Activated CD8-positive, alpha-beta memory T cell treated with anti-CD3 and anti-CD28 coated beads, Interleukin-2, amount 10 ng/mL, durations not matched to agents 7 days and 5 days (primary cell): ENCODE measurements at regions not wholly inside any gene's neighbourhood (a gene's known extent, or its start where the extent isn't known, plus 50 kb on each side); places are given as distances from the start of the nearest gene placed in this dataset.

ENCODE experiments used
- ATAC-seq: fragments of 150-1000 bp; cut with Tn5 transposase; one replicate; pipeline ENCODE4 v1.10.0; 2021; ENCODE audit warnings: moderate library complexity
- CTCF ChIA-PET: fragments of 350-600 bp; sonication (Branson Sonifier 250); formaldehyde crosslinking; loops from one replicate; lab custom pipeline; 2021; ENCODE audit warnings: antibody characterized with exemption; lab: Charles Lee
- DNase-seq: peaks from one replicate; pipeline ENCODE4 v3.0.0-alpha.2; 2020
- H3K27ac Mint-ChIP-seq: one replicate; pipeline ENCODE4 v1.8.0; 2021; ENCODE audit warnings: mild to moderate bottlenecking, mixed read lengths
- H3K27me3 Mint-ChIP-seq: one replicate; pipeline ENCODE4 v1.8.0; 2021; ENCODE audit warnings: mixed read lengths
- H3K36me3 Mint-ChIP-seq: one replicate; pipeline ENCODE4 v1.8.0; 2021; ENCODE audit warnings: mild to moderate bottlenecking, mixed read lengths
- H3K4me1 Mint-ChIP-seq: one replicate; pipeline ENCODE4 v1.8.0; 2021; ENCODE audit warnings: mixed read lengths
- H3K4me3 Mint-ChIP-seq: one replicate; pipeline ENCODE4 v1.8.0; 2021; ENCODE audit warnings: mild to moderate bottlenecking, moderate library complexity, mixed read lengths
- H3K9me3 Mint-ChIP-seq: one replicate; pipeline ENCODE4 v1.8.0; 2022; ENCODE audit warnings: low read depth, mixed read lengths

DNA sequence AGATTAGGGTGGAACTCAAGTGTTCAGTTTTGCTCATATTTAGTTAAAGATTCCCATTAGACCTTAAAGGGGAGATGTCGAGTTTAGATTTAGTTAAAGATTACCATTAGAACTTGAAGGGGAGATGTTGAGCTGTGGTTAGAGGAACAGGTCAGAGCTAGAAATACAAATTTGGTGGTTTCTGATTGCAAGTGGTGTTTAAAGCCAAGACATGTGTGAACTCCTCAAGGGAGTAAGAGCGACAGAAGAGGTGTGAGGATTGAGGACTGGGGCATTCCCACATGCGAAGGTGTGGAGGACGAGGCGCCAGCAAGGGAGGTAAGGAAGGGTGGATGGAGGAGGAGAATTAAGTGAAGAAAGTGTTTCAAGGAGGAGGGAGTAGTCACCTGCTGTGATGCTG, 168.6 kb downstream of the IER5 start:
- DNase-seq (no peak), ATAC-seq (no peak)
- Mint-ChIP-seq H3K27ac (no peak overlapping the region), H3K4me3 (no peak overlapping the region), H3K36me3 (no peaks in the 10 kb centered on the region), H3K9me3 (peaks cover 2% of the 10 kb centered on the region), H3K27me3 (peaks cover 13% of the 10 kb centered on the region), H3K4me1 (no peaks in the 10 kb centered on the region)
- CTCF ChIA-PET, result no interaction called here

- Mint-ChIP-seq H3K27ac (no peak overlapping the region), H3K36me3 (no peaks in the 10 kb centered on the region), H3K4me1 (no peaks in the 10 kb centered on the region), H3K4me3 (no peak overlapping the region), H3K27me3 (peaks cover 10% of the 10 kb centered on the region), H3K9me3 (no peaks in the 10 kb centered on the region)
- DNase-seq (no peak), ATAC-seq (no peak)
- CTCF ChIA-PET, result no interaction called here
Observed at GRCh38 chr1:181259026-181259745, 170.7 kb downstream of the IER5 start.

DNA sequence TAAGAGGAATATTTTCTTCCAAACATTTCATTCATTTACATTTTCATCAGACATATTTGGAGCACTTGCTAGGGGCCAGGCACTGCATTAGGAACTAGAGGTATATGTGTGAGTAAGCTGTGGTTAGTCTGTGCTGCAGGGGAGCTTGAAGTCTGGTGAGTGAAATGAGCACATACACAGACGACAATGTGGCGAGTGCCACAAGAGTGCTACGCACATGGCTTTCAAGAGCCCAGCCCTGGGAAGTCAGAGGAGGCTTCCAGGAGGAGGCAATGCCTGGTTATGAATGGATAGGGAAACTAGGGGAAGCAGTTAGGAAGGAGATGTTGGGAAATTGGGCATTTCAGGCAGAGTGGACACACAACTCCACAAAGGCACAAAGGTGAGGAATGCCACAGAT, 171.8 kb downstream of the IER5 start:
- H3K4me1 Mint-ChIP-seq, result no peaks in the 10 kb centered on the region

DNA sequence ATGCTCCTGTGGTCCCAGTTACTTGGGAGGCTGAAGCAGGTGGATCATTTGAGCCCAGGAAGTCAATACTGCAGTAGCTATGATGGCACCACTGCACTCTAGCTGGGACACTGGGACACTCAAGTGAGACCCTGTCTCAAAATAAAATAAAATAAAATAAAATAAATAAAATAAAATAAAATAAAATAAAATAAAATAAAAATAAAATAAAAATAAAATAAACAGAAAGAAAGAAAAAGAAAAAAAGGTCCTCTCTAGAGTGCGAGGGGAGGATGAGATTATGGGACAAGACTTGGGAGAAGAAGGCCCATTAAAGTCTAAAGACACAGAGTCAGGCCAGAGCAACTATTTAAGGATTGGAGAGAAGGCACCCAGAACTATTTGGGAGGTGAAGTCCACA, 172.5 kb downstream of the IER5 start:
- Mint-ChIP-seq H3K4me3 (no peak overlapping the region), H3K36me3 (no peaks in the 10 kb centered on the region), H3K27ac (no peak overlapping the region), H3K27me3 (peaks cover 13% of the 10 kb centered on the region), H3K9me3 (no peaks in the 10 kb centered on the region), H3K4me1 (no peaks in the 10 kb centered on the region)
- ATAC-seq, result no peak
- DNase-seq, result no peak
- CTCF ChIA-PET, result no interaction called here

More for the DNA sequence above, 171.8 kb downstream of the IER5 start:
- no peak for DNase-seq
- CTCF ChIA-PET, result no interaction called here
- Mint-ChIP-seq H3K27me3 (peaks cover 13% of the 10 kb centered on the region), H3K9me3 (no peaks in the 10 kb centered on the region), H3K4me3 (no peak overlapping the region), H3K27ac (no peak overlapping the region), H3K36me3 (no peaks in the 10 kb centered on the region)
- no peak for ATAC-seq

DNA sequence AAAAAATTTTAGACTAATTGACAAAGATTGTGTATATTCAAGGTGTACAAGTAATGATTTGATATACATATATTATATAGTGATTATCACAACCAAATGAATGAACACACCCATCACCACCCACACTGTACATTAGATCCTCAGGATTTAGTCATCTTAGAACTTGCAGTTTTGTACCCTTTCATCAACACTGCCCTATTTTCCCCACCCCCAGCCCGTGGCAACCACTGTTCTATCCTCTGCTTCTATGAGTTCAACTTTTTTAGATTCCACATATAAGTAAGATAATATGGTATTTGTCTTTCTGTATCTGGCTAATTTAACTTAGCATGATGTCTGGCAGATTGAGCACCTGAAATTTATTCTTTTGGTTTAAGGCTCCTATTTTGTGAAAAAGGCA, 173.6 kb downstream of the IER5 start:
- Mint-ChIP-seq H3K36me3 (no peaks in the 10 kb centered on the region), H3K27ac (no peak overlapping the region), H3K27me3 (peaks cover 4% of the 10 kb centered on the region), H3K4me1 (no peaks in the 10 kb centered on the region), H3K4me3 (no peak overlapping the region), H3K9me3 (no peaks in the 10 kb centered on the region)
- ATAC-seq, result no peak
- DNase-seq, result no peak
- CTCF ChIA-PET, result no interaction called here

DNA sequence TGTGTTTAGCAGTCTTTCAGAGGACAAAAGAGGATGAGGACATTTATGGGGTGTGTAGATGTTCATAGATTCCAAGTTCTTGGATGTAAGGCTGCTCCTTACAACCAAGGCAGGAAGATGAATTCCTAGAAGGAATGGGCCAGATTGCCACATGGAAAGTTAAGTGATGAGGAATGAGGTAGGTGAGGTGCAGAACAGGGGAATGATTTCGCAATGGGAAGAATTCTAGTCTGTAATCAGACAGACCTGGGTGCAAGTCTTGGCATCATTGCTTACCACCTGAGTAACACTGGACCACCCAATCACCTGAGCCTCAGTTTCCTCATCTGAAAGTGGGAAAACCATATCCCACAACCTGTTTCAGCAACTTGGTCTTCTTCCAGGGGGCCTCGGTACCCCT, 174.9 kb downstream of the IER5 start:
- Mint-ChIP-seq H3K27ac (no peak overlapping the region), H3K4me3 (no peak overlapping the region), H3K4me1 (no peaks in the 10 kb centered on the region), H3K27me3 (peaks cover 3% of the 10 kb centered on the region), H3K9me3 (no peaks in the 10 kb centered on the region), H3K36me3 (no peaks in the 10 kb centered on the region)
- DNase-seq (no peak), ATAC-seq (no peak)
- CTCF ChIA-PET, result no interaction called here

DNA sequence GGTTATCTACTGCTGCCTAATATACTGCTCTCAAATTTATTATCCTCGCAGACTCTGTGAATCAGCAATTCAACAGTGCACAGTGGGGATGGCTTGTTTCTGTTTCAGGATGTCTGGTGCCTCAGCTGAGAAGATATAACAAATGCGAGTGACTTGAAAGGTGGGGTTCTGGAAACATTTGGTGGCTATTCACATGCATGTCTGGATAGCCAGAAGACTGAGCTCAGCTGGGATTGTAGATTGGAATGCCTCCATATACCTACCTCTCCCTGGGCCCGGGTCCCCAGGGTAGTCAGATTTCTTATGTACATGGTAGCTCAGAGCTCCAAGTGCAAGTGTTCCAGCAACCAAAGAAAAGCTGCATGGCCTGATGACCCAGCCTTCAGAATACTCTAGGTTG, 176.3 kb downstream of the IER5 start:
- H3K36me3 Mint-ChIP-seq, result no peaks in the 10 kb centered on the region
- no peaks in the 10 kb centered on the region for H3K9me3 Mint-ChIP-seq
- ATAC-seq (no peak), DNase-seq (no peak)
- peaks cover 3% of the 10 kb centered on the region for H3K27me3 Mint-ChIP-seq
- no peaks in the 10 kb centered on the region for H3K4me1 Mint-ChIP-seq
- CTCF ChIA-PET, result no interaction called here
- H3K4me3 Mint-ChIP-seq, result no peak overlapping the region
- no peak overlapping the region for H3K27ac Mint-ChIP-seq

GRCh38 chr1:181284978-181285377, 196.5 kb downstream of the IER5 start:
- ATAC-seq (no peak), DNase-seq (no peak)
- CTCF ChIA-PET, result no interaction called here
- H3K9me3 Mint-ChIP-seq, result peaks cover 9% of the 10 kb centered on the region
- H3K4me1 Mint-ChIP-seq, result no peaks in the 10 kb centered on the region
- H3K4me3 Mint-ChIP-seq, result no peak overlapping the region
- H3K27me3 Mint-ChIP-seq, result peaks cover 19% of the 10 kb centered on the region
- peaks cover 1% of the 10 kb centered on the region for H3K36me3 Mint-ChIP-seq
- H3K27ac Mint-ChIP-seq, result no peak overlapping the region

DNA sequence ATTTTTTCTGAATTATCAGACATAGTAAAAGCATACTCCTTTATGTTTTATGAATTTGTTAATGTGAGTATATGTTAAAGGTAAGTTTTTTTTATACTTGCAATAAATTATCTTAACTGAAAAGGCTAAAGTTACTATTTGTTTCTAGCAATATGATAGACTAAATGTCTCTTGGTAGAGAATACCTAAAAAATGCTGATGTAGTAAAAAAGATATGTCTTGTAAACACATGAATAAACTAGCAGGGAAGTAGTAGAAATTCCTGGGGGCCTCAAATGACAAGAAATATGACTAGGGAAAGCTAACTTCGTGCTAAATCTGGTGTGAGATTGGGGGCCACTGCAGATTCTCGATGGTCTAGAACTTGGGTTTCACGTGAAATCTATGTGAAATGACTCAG, 188.1 kb upstream of the CACNA1E start:
- no peak overlapping the region for H3K4me3 Mint-ChIP-seq
- no peaks in the 10 kb centered on the region for H3K4me1 Mint-ChIP-seq
- no peak overlapping the region for H3K27ac Mint-ChIP-seq
- DNase-seq (no peak), ATAC-seq (no peak)
- H3K27me3 Mint-ChIP-seq, result peaks cover 17% of the 10 kb centered on the region
- H3K9me3 Mint-ChIP-seq, result no peaks in the 10 kb centered on the region
- no peaks in the 10 kb centered on the region for H3K36me3 Mint-ChIP-seq
- CTCF ChIA-PET, result no interaction called here

GRCh38 chr1:181296180-181296579, 187.1 kb upstream of the CACNA1E start:
- no peak overlapping the region for H3K4me3 Mint-ChIP-seq
- H3K4me1 Mint-ChIP-seq, result no peaks in the 10 kb centered on the region
- no peaks in the 10 kb centered on the region for H3K9me3 Mint-ChIP-seq
- no peaks in the 10 kb centered on the region for H3K36me3 Mint-ChIP-seq
- CTCF ChIA-PET, result no interaction called here
- H3K27ac Mint-ChIP-seq, result no peak overlapping the region
- H3K27me3 Mint-ChIP-seq, result peaks cover 19% of the 10 kb centered on the region
- ATAC-seq, result no peak
- DNase-seq, result no peak

DNA sequence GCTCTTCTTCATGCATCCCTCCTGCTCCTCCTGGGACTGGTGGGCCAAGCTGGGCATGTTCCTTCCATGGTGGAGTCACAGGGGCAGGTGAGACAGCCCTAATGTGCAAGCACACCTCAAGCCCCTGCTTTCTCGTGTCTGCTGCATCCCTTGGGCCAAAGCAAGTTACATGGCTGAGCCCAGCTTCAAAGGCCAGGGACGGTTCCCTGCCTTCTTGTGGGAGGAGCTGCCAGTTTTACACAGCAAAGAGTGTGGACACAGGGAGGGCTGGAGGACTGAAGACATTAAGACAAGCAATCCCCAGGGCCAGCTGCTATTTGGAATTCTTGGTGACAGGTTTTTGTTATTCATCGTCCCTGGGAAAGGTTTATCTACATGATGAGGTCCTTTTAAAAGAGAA, 175.2 kb upstream of the CACNA1E start:
- no peaks in the 10 kb centered on the region for H3K36me3 Mint-ChIP-seq
- CTCF ChIA-PET, result no interaction called here
- H3K9me3 Mint-ChIP-seq, result no peaks in the 10 kb centered on the region
- DNase-seq (no peak), ATAC-seq (no peak)
- no peaks in the 10 kb centered on the region for H3K4me1 Mint-ChIP-seq
- no peak overlapping the region for H3K27ac Mint-ChIP-seq
- H3K27me3 Mint-ChIP-seq, result peaks cover 19% of the 10 kb centered on the region
- no peak overlapping the region for H3K4me3 Mint-ChIP-seq

- no peaks in the 10 kb centered on the region for H3K9me3 Mint-ChIP-seq
- H3K27ac Mint-ChIP-seq, result no peak overlapping the region
- no peak for DNase-seq
- no peaks in the 10 kb centered on the region for H3K4me1 Mint-ChIP-seq
- no peaks in the 10 kb centered on the region for H3K36me3 Mint-ChIP-seq
- CTCF ChIA-PET, result no interaction called here
- peaks cover 33% of the 10 kb centered on the region for H3K27me3 Mint-ChIP-seq
- no peak for ATAC-seq
- H3K4me3 Mint-ChIP-seq, result no peak overlapping the region
Observed at GRCh38 chr1:181310560-181310959, 172.8 kb upstream of the CACNA1E start.

DNA sequence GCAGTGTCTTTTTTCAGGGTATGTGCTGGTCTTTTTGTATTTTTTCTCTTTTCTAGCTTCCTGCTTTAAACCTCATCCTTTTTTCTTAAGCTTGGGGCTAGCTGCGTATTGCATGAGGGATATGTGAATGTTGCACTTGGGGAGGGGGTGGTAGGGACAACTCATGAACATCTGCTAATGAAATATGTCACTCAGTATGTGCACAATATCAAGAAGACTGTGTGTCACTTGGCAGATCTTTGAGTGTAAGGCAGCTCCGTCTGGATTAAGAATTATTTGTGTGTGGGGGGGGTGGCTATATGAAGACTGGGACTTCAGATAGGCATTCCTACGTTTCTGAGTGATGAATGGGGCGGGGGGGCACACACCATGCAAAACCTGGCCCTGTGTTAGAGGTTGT, 170.4 kb upstream of the CACNA1E start:
- peaks cover 4% of the 10 kb centered on the region for H3K4me1 Mint-ChIP-seq
- no peak for ATAC-seq
- no peak overlapping the region for H3K4me3 Mint-ChIP-seq
- H3K9me3 Mint-ChIP-seq, result no peaks in the 10 kb centered on the region
- no peak overlapping the region for H3K27ac Mint-ChIP-seq
- peaks cover 51% of the 10 kb centered on the region for H3K27me3 Mint-ChIP-seq
- DNase-seq, result no peak
- CTCF ChIA-PET, result interaction anchor here (2.0 kb wide), 1 partner anchor 112 kb away, joined by 7 read pairs; no protein-coding TSS in a partner anchor
- H3K36me3 Mint-ChIP-seq, result no peaks in the 10 kb centered on the region

DNA sequence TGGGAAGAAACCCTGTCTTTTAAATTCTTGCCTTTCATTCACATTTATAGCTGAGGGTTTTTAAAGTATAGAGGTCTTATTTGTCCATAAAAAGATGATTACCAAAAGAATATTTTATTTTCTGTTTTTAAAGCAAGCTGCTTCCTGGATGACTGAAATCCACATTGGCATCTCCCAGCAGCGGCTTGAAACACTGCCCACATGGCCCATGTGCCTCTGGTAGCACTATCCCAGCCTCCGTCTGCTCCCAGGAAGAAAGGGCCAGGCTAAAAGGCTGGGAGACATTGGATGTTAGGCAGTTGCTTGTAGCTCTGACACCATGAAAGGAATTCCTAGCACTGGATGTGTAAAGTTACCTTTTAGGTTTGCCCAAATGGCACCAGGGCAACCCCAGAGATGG, 169.9 kb upstream of the CACNA1E start:
- peaks cover 6% of the 10 kb centered on the region for H3K4me1 Mint-ChIP-seq
- DNase-seq (no peak), ATAC-seq (no peak)
- H3K36me3 Mint-ChIP-seq, result no peaks in the 10 kb centered on the region
- no peaks in the 10 kb centered on the region for H3K9me3 Mint-ChIP-seq
- CTCF ChIA-PET, result interaction anchor here (1.1 to 2.0 kb wide), 2 partner anchors 111 to 432 kb away, joined by 3 to 7 read pairs; no protein-coding TSS in a partner anchor
- no peak overlapping the region for H3K27ac Mint-ChIP-seq
- H3K4me3 Mint-ChIP-seq, result no peak overlapping the region
- H3K27me3 Mint-ChIP-seq, result peaks cover 56% of the 10 kb centered on the region
